Right ventricle myocardium inferior (tissue), 1 donor: ENCODE measurements at regions not wholly inside any gene's neighbourhood (a gene's known extent, or its start where the extent isn't known, plus 50 kb on each side); places are given as distances from the start of the nearest gene placed in this dataset.
"Not testable (repeated sequence)": the region's sequence is repeated elsewhere in the genome, so short reads cannot be mapped to it uniquely, and the experiment has no call there.

Experiments used
- ATAC-seq: fragments of 200-7000 bp; cut with Tn5 transposase; one replicate; pipeline ENCODE4 v1.9.1; 2020; ENCODE audit warnings: mild to moderate bottlenecking, moderate library complexity
- DNase-seq: peaks from one replicate; pipeline ENCODE4 v3.0.0; 2021; ENCODE audit errors: missing footprints
- intact Hi-C: fragments of 100-400 bp; cut with DNase I; formaldehyde crosslinking; loops from one replicate; pipeline ENCODE4 v1.11.0; 2022
- donor health status: DM: no; HTN: yes; CAD: no; lungs with severe emphysema.

DNA sequence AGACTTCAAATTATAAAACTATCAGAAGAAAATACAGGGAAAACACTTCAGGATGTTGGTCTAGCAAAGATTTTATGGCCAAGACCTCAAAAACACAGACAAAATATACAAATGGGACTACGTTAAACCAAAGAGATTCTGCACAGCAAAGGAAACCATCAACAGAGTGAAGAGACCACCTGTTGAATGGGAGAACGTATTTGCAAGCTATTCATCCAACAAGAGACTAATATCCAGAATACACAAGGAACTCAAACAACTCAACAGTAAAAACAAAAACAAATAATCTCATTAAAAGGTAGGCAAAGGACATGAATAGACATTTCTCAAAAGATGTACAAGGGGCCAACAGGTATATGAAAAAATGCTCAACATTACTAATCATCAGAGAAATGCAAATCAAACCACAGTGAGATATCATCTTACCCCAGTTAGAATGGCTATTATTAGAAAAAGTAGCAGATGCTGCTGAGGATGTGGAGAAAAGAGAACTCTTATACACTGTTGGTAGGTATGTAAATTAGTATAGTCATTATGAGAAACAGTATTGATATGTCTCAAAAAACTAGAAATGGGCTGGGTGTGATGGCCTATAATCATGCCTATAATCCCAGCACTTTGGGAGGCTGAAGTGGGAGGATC, 112.6 kb downstream of the LRIG2 start:
- intact Hi-C loops, result no loop called here
- DNase-seq, result no peak
- no peak for ATAC-seq

DNA sequence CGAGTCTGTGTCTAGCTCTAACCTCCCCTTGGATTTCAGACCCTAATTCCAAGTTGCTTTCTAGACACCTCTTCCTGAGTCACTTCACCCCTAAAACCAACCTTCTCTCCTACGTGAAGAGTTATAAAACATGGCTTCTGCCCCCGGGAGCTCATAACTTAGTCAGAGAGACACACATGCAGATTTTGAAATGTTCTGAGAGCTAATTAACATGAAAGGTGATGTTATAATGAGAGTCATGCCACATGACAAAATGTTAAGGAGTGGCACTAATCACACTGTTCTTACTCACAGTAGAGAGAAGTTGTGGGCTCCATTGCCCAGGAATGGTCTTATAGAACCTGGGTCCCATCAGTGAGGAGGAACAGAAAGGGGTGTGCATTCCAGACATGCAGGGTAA, 117.1 kb downstream of the LRIG2 start:
- ATAC-seq (no peak), DNase-seq (no peak)
- intact Hi-C loops, result no loop called here

DNA sequence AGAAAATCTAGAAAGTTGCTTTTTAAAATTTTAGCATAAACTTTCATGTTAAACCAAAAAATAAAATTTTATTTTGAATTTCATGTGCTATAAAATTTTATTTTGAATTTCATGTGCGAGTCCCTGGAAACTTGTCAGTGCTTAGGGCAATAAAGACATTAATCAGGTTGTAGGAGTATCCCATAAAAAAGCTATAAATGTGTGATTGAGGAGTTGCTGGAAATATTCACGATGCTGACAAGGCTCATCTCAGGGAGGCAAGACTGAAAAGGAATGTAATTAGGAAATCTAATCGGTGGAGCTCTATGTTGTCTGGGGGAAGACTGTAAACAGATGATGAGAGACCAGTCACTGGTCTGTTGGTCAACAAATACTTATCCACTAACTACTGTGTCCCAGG, 117.9 kb downstream of the LRIG2 start:
- intact Hi-C loops, result no loop called here
- no peak for DNase-seq
- ATAC-seq, result no peak

DNA sequence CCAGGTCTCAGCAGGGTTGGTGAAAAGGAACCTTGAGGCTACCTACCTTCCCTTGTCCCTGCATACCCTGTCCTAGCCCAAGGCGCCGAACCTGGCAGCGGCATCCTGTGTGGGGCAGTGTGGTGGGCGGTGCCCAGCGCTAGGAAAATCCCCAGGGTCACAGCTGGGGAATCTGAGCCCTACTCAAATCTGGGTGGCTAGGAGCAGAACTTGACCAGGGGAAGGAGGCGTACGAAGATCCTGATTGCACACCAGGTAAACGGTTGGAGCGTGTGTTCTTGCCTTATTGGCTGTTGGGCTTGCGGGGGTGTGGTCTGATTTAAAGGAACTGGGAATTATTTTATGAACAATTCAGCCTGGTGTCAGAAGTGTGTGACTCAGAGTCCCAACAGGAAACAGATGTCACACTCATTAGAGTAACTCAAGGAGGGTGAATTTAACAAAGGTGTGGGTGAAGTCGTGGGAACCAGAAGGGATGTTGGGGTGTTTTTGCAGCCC, 118.6 kb downstream of the LRIG2 start:
- intact Hi-C loops, result no loop called here
- DNase-seq (no peak), ATAC-seq (no peak)

DNA sequence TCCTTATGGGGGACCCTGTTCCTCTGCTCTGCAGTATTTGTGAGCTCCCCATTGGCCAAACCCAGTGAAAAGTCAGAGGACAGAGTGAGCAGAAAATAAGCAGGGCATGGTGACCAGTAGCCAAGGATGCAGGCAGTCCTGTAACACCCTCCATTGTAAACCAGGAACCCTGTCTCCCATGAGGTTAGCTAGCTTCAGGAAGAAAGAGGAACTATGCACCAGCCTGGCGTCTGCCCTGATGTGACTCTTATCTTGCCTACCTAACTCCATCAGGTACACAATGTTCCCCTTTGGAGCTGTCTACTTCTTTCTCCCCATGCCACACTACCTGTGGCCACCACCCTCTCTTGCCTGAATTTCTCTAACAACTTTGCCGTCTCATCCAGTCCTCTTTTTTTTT, 119.2 kb downstream of the LRIG2 start:
- DNase-seq (no peak), ATAC-seq (no peak)
- intact Hi-C loops, result no loop called here

DNA sequence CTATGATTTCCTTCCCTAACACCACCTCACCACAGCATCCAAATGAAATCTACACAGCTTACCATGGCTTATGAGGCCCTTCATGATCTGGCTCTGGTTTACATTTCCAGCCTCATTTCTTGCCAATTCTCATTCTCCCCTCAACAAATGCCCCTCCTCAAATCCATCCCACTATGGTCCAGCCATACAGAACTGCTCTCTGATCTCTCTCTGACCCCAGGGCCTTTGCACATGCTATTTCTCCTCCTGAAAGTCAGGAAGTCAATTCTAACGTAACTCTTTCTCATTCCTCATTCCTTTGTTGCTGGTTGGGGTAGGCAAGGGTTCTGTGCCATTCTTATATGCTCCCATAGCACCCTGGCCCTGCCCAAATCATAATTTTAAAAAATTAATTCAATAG, 120.0 kb downstream of the LRIG2 start:
- no peak for ATAC-seq
- intact Hi-C loops, result no loop called here
- no peak for DNase-seq

DNA sequence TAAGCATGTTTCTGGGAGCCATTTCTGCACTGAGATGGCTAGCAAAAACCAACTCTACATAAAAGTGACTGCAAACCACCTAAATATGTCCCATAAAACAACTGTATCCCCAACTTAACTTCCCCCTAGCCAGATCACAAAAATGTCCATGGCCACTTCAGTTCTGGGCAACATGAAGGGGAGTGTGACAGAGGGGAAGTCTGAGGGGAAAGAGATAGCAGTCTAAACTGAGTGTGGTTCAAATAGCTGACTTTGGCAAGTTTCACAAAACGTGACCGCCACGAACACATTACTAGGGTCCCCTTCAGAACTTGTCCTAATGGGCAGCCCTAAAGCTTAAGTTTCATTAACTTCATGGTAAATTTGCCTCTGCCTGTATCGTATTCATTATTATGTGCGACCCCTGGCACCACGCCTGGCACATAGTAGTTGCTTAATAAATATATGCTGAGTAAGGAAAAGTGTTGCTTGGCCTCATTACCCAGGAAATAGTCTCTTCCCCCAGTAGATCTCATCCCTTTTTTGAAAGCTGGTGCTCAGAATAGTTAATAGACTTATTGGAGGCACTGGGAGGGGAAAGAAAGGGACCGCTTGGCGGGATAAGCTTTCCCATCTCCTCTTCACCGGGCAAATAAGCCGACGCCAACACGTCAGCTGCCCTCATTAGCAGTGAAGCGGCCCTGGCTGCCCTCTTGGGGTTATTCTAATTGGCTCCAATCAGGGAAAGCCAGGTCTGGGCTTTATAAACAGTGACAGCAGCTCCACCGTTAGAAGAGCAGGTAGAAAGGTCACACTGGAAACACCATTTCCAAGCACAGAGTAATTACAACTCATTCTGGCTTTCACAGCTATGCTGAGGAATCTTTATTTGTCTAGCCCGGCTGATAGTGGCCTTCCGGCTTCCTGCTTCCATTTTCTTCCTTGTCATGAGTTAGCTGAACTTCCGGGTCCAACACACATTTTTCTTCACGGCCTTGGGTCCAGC, 122.1 kb downstream of the LRIG2 start:
- no peak for DNase-seq
- ATAC-seq, result no peak
- intact Hi-C loops, result no loop called here

DNA sequence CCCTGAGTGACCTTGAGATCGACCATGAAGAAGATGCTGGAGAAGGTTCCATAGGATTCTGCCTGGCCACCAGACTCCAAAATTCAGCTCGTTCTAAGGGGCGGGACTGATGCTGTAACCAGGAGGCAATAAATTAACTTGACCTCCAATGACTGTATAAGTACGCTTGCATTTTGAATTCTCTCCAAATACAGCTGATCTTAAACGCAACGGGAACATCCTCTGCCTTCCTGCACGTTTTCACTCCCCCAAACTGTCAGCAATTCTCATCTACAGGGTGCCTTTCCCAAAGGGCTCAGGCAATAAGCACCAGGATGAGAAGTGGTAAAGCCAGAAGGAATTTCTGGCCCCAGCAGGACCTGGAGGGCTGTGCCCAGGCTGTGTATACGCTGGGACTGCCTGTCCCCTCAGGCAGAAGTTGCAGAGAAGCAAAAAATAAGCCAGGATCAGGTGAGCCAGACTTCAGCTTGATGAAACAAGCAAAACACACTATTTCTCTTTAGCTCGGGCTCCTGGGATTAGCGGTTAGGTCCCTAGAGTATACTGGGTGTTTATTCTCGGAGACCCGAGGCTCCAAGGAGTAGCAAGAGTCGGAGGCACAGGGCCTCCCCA, 124.8 kb downstream of the LRIG2 start:
- no peak for DNase-seq
- intact Hi-C loops, result no loop called here
- no peak for ATAC-seq

DNA sequence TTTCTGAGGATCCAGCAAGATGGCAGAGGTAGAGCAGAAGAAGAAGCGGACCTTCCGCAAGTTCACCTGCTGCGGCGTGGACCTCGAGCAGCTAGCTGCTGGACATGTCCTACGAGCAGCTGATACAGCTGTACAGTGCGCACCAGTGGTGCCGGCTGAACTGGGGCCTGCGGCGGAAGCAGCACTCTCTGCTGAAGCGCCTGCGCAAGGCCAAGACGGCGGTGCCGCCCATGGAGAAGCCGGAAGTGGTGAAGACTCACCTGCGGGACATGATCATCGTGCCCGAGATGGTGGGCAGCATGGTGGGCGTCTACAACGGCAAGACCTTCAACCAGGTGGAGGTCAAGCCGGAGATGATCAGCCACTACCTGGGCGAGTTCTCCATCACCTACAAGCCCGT, 125.8 kb downstream of the LRIG2 start:
- intact Hi-C loops, result no loop called here
- no peak for ATAC-seq
- no peak for DNase-seq

DNA sequence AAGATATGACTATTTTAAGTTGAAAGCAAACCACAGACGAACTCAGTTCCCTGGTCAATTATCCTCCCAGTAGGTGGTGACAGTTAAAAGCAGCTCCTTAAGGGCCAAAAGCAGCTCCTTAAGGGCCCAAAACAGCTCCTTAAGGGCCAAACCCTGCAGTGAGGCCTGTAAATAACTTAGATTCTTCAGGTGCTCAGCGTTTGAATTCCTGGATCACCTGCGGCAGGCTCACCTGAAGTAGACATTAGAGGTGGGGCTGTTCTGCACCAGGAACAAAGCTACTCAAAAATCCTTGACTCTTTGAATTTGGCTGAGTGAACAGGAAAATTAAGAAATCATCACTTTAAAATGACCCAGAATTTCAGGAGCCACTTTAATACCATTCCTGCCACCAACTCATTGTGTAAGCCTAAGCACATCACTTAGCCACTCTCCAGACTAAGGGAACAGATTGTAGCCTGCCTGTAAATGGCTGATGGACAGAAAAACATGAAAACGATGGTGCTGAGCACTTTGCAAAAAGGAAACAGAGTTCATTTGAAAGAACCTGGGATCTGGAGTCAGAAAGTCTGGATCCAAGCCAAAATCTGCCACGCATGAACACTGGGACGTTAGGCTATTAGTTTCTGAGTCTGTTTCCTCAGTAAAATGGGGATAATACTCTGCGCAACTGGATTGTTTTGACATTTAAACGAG, 126.9 kb downstream of the LRIG2 start:
- ATAC-seq, result no peak
- intact Hi-C loops, result no loop called here
- no peak for DNase-seq

DNA sequence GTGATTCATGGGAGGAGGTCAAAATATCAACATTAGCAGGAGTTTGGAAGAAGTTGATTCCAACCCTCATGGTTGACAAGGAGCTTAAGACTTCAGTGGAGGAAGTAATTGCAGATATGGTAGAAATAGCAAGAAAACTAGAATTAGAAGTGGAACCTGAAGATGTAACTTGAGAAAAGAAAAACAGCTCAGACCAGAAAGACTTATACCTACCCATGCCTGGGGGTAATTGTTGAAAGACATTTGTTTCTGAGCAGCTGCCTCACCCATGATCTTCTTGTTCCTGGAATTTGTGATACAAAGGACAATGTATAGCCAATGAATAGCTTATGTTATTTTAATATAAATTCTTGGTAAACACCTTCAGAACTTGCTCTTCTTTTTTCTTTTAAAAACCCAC, 128.6 kb downstream of the LRIG2 start:
- intact Hi-C loops, result no loop called here
- ATAC-seq, result no peak
- no peak for DNase-seq

DNA sequence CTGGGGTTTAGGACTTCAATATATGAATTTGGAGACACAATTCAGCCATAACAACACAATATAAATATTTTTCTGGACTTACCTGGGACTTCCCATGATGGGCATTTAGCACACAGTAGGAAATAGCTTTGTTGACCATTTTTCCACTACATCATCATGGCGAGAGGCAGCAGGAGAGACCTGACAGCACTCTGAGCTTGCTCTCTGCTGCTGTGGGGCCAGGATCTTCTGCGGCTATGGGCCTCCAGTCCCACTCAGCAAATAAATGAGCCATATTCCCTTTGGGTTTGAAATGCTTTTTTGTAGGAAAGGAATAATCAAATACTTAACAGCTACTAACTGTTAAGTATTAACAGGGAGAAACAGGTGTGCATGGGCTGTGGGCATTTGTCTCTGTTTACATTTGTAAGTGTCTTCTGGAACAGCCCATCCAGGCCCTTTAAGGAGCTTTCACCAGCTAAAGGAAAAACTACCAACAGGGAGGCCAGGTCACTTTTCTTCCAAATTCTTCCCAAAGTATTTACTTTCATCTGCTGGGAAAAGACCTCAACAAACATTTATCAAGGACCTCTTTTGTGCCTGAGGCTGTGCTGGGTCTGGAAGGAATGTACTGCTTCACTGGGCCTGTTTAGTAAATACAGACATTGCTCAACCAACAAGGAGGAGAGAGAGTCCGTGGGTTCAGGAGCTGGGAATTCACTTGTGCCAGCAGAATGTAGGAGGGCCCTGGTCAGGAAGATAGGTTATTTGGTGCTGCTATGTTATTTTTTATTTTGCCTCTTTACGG, 133.2 kb downstream of the LRIG2 start:
- ATAC-seq, result no peak
- intact Hi-C loops, result no loop called here
- DNase-seq, result no peak

DNA sequence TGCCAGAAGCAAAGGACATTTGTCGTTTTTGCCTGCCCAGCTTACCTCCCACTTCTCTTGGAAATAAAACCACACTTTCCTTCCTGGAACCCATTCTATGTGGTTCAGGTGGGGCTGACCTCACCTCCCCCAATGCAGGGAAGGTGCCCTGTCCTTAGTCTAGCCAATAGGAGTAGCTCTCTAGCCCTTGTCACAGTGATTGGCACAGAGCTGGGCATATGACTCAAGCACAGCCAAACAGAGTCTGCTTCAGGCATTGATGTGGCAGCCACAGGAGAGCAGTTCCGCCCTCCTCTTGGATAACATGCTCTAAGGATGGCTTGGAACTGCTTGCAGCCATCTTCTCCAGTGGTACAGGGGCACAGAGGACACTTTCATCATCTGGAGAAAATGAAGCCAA, 134.0 kb downstream of the LRIG2 start:
- intact Hi-C loops, result no loop called here
- ATAC-seq (no peak), DNase-seq (no peak)

DNA sequence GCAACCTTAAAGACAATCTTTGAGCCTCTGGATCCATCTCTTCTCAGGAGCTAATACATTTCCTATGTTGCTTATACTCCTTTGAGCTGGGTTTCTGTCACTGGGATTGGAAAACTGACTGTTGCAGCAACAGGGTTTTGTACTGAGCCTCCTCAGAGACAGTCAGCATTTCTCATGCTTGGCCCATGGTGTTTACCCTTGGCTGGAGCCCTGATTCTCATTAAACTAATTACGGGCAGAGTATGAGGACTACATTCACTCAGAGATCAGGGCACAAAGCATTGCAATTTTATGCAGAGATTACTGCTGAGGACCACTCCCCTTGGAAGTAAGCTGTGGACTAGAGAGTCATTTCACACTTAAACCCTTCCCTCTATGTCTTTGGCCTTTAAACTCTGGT, 134.5 kb downstream of the LRIG2 start:
- no peak for ATAC-seq
- intact Hi-C loops, result no loop called here
- no peak for DNase-seq

DNA sequence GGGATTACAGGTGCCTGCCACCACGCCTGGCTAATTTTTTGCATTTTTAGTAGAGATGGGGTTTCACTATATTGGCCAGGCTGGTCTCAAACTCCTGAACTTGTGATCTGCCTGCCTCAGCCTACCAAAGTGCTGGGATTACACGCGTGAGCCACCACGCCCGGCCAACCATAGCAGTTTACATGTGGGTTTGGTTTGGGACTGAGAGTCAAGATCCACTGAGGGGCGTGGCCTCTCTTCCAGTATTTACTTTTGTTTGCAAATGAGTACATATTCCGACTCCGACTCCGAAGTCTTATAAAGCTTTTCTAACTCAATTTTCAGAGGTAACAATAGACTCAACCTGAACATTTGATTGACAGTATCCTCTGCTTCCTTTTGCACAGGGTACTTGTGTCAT, 135.4 kb downstream of the LRIG2 start:
- intact Hi-C loops, DNase-seq, ATAC-seq: not testable (repeated sequence)

DNA sequence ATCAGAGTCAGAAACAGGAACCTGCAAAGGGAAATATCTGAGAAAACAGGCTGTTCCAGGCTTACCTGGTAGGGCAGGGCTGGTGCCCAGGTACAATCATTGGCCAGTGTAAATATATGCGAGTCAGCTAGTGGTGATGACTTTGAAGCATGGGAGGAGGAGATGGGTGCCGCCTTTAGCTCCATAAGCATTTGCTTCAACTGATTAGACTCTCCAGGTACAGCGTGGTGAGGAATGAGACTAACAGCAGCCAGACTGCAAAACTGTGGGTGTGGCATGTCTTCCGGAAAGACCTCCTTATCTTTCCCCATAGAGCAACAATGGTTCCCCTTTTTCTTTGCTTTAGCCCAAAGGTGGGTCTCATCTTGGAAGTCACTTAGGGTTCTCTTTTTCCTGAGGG, 137.2 kb downstream of the LRIG2 start:
- intact Hi-C loops, result no loop called here
- ATAC-seq, result no peak
- no peak for DNase-seq

DNA sequence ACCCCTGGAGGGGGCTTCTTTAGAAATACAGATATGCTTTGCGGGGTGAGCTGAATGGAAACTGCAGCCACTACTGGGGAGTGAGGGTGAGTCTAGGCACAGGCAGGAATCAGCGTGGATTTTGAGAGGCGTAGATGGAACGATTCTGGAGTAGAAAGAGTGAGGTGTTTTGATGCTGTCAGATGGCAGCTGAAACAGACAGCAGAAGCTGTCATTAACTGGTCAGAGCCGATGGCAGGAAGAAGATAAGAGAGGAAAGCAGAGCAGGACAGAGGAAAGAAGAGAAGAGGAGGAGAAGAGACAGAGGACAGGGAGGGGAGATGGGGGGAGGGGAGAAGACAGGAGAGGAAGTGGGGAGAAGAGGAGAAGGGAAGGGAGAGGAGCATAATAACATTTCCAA, 138.5 kb downstream of the LRIG2 start:
- intact Hi-C loops, result no loop called here
- no peak for ATAC-seq
- DNase-seq, result no peak

DNA sequence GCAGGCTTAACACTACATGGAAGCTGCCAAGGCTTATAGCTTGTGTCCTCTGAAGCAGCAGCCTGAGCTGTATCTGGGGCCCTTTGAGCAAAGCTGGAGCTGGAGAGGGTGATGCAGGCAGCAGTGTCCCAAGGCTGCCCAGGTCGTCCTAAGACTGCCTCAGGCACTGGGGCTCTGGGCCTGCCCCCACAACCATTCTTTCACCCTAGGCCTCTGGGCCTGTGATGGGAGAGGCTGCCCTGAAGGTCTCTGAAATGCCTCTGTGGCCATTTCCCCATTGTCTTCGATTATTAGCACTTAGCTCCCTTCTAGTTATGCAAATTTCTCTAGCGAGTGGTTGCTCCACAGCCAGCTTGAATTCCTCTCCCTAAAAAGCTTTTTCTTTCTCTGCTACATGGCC, 142.0 kb downstream of the LRIG2 start:
- intact Hi-C loops, result no loop called here
- no peak for ATAC-seq
- DNase-seq, result no peak

DNA sequence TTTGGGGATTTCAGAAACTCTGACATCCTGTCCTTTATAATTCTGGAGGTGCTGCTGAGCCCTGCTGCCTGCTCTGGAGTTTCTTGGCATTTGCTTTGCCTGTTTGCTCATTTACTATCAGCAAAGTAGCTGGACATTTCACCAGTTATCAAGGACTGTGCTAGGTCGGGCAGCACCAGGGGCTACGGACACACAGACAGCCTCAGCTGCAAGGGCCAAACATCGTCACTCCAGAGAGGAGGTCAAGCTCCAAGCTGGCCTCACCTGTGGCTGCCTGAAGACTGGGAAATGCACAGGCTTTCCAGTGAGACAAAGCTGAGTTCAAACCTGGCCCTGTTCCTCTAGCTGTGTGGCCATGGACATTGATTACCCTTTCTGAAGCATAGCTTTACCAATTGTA, 143.7 kb downstream of the LRIG2 start:
- DNase-seq (no peak), ATAC-seq (no peak)
- intact Hi-C loops, result no loop called here
